ENCODE measurements at regions not wholly inside any gene's neighbourhood (a gene's known extent, or its start where the extent isn't known, plus 50 kb on each side); places are given as distances from the start of the nearest gene placed in this dataset.
A peak's percentile ranks its signal among the peaks of the same experiment; 100 is the strongest.

- H3K36me3 ChIP-seq (ENCODE audit: insufficient read depth, low read length) = no peaks in the 10 kb centered on the region
- no peaks in the 10 kb centered on the region for H3K27me3 ChIP-seq (ENCODE audit: insufficient read depth, low read length)
- peak overlapping the region; percentile 60 for H3K27ac ChIP-seq (ENCODE audit: low read depth, low read length)
- H3K4me1 ChIP-seq (ENCODE audit: control insufficient read depth, insufficient read depth, low read length, unreplicated experiment) = peaks cover 49% of the 10 kb centered on the region
- H3K79me2 ChIP-seq (ENCODE audit: control insufficient read depth, insufficient read depth, low read length, unreplicated experiment) = no peaks in the 10 kb centered on the region
- H2AFZ ChIP-seq (ENCODE audit: low read length, unreplicated experiment) = no peak overlapping the region
- peak overlapping the region; percentile 49 for H3K4me3 ChIP-seq (ENCODE audit: low read depth, low read length)
These were observed 95.7 kb upstream of the C3orf80 start for GRCh38 chr3:160129459-160130061.

- peak overlapping the region; percentile 60 for H3K27ac ChIP-seq (ENCODE audit: low read depth, low read length)
- H3K27me3 ChIP-seq (ENCODE audit: insufficient read depth, low read length) = no peaks in the 10 kb centered on the region
- no peak overlapping the region for H2AFZ ChIP-seq (ENCODE audit: low read length, unreplicated experiment)
- H3K36me3 ChIP-seq (ENCODE audit: insufficient read depth, low read length) = no peaks in the 10 kb centered on the region
- H3K79me2 ChIP-seq (ENCODE audit: control insufficient read depth, insufficient read depth, low read length, unreplicated experiment) = no peaks in the 10 kb centered on the region
- H3K4me3 ChIP-seq (ENCODE audit: low read depth, low read length) = no peak overlapping the region
- H3K4me1 ChIP-seq (ENCODE audit: control insufficient read depth, insufficient read depth, low read length, unreplicated experiment) = peaks cover 50% of the 10 kb centered on the region
These were observed 95.2 kb upstream of the C3orf80 start for GRCh38 chr3:160130071-160130470.

- Histone ChIP-seq H3K27me3 (ENCODE audit: insufficient read depth, low read length) (no peaks in the 10 kb centered on the region), H3K79me2 (ENCODE audit: control insufficient read depth, insufficient read depth, low read length, unreplicated experiment) (no peaks in the 10 kb centered on the region), H3K36me3 (ENCODE audit: insufficient read depth, low read length) (no peaks in the 10 kb centered on the region), H2AFZ (ENCODE audit: low read length, unreplicated experiment) (no peak overlapping the region), H3K4me3 (ENCODE audit: low read depth, low read length) (no peak overlapping the region), H3K4me1 (ENCODE audit: control insufficient read depth, insufficient read depth, low read length, unreplicated experiment) (peaks cover 50% of the 10 kb centered on the region), H3K27ac (ENCODE audit: low read depth, low read length) (peak overlapping the region; percentile 5)
These were observed 94.3 kb upstream of the C3orf80 start for GRCh38 chr3:160130950-160131349.

DNA sequence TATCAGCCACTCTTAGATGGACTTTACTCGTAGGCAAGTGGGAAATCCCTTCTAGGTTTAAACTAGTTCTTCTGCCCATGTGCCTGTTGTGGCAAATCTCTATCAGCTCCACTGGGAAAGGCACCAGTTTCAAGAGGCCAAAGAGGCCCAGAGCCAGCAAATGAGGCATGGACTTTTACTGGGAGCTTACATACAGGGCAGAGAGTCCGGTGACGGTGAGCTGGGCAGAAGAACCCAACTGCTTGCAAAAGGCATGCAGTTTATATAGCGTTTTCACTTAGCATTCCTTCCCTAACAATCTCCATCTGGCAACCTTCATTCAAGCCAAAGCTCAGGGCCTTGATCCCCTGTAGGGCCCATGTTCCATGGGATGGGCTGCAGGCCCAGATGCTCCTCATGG lies 93.0 kb upstream of the C3orf80 start:
- H3K27me3 ChIP-seq (ENCODE audit: insufficient read depth, low read length) = no peaks in the 10 kb centered on the region
- H3K27ac ChIP-seq (ENCODE audit: low read depth, low read length) = no peak overlapping the region
- H2AFZ ChIP-seq (ENCODE audit: low read length, unreplicated experiment) = no peak overlapping the region
- peaks cover 50% of the 10 kb centered on the region for H3K4me1 ChIP-seq (ENCODE audit: control insufficient read depth, insufficient read depth, low read length, unreplicated experiment)
- no peak overlapping the region for H3K4me3 ChIP-seq (ENCODE audit: low read depth, low read length)
- no peaks in the 10 kb centered on the region for H3K36me3 ChIP-seq (ENCODE audit: insufficient read depth, low read length)
- H3K79me2 ChIP-seq (ENCODE audit: control insufficient read depth, insufficient read depth, low read length, unreplicated experiment) = no peaks in the 10 kb centered on the region

DNA sequence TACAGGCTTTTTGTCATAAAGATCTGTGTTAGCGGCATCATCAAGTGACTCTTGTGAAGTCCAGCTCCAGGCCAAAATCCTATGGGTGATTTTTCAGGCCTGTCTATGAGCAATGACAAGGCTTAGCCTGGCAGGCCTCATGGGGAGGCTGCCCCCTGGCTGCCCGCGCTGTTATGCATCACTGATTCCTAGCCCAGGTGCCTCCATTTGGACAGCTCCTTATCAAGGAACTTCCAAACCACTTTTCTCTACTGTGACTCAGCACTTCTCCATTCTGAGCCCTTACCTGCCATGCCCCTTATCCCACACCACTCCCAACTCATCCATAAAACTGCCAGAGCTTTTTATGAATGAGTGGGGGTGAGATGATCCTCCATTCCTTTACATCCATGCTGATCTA lies 91.5 kb upstream of the C3orf80 start:
- peaks cover 44% of the 10 kb centered on the region for H3K4me1 ChIP-seq (ENCODE audit: control insufficient read depth, insufficient read depth, low read length, unreplicated experiment)
- H3K4me3 ChIP-seq (ENCODE audit: low read depth, low read length) = no peak overlapping the region
- H3K36me3 ChIP-seq (ENCODE audit: insufficient read depth, low read length) = no peaks in the 10 kb centered on the region
- H3K79me2 ChIP-seq (ENCODE audit: control insufficient read depth, insufficient read depth, low read length, unreplicated experiment) = no peaks in the 10 kb centered on the region
- no peak overlapping the region for H3K27ac ChIP-seq (ENCODE audit: low read depth, low read length)
- H2AFZ ChIP-seq (ENCODE audit: low read length, unreplicated experiment) = no peak overlapping the region
- H3K27me3 ChIP-seq (ENCODE audit: insufficient read depth, low read length) = no peaks in the 10 kb centered on the region

- H3K27me3 ChIP-seq (ENCODE audit: insufficient read depth, low read length) = no peaks in the 10 kb centered on the region
- peaks cover 38% of the 10 kb centered on the region for H3K4me1 ChIP-seq (ENCODE audit: control insufficient read depth, insufficient read depth, low read length, unreplicated experiment)
- H3K36me3 ChIP-seq (ENCODE audit: insufficient read depth, low read length) = no peaks in the 10 kb centered on the region
- no peak overlapping the region for H2AFZ ChIP-seq (ENCODE audit: low read length, unreplicated experiment)
- no peaks in the 10 kb centered on the region for H3K79me2 ChIP-seq (ENCODE audit: control insufficient read depth, insufficient read depth, low read length, unreplicated experiment)
- H3K27ac ChIP-seq (ENCODE audit: low read depth, low read length) = no peak overlapping the region
- no peak overlapping the region for H3K4me3 ChIP-seq (ENCODE audit: low read depth, low read length)
These were observed 90.8 kb upstream of the C3orf80 start for GRCh38 chr3:160134454-160134853.

DNA sequence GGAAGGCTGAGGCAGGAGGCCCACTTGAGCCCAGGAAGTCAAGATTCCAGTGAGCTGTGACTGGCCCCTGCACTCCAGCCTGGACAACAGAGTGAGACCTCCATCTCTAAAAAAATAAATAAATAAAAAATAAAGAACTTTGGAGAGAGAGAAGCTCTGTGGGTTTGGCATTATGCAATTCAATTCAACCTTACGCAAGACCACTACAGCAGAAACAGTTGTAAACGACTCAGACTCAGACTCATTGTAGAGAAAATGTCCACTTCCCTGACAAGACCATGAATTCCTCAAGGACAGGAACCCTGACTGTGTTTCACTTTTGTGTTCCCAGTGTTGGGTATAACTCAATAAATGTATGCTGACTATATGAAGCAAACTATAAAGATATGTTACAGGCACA lies 90.3 kb upstream of the C3orf80 start:
- no peak overlapping the region for H3K4me3 ChIP-seq (ENCODE audit: low read depth, low read length)
- H3K27ac ChIP-seq (ENCODE audit: low read depth, low read length) = peak overlapping the region; percentile 17; the same call in 1 of the 2 replicates
- peaks cover 34% of the 10 kb centered on the region for H3K4me1 ChIP-seq (ENCODE audit: control insufficient read depth, insufficient read depth, low read length, unreplicated experiment)
- H3K36me3 ChIP-seq (ENCODE audit: insufficient read depth, low read length) = no peaks in the 10 kb centered on the region
- H2AFZ ChIP-seq (ENCODE audit: low read length, unreplicated experiment) = peak overlapping the region; percentile 4
- no peaks in the 10 kb centered on the region for H3K79me2 ChIP-seq (ENCODE audit: control insufficient read depth, insufficient read depth, low read length, unreplicated experiment)
- no peaks in the 10 kb centered on the region for H3K27me3 ChIP-seq (ENCODE audit: insufficient read depth, low read length)

GRCh38 chr3:160135851-160136250 lies 89.4 kb upstream of the C3orf80 start:
- no peak overlapping the region for H3K4me3 ChIP-seq (ENCODE audit: low read depth, low read length)
- no peaks in the 10 kb centered on the region for H3K36me3 ChIP-seq (ENCODE audit: insufficient read depth, low read length)
- H2AFZ ChIP-seq (ENCODE audit: low read length, unreplicated experiment) = no peak overlapping the region
- peaks cover 25% of the 10 kb centered on the region for H3K4me1 ChIP-seq (ENCODE audit: control insufficient read depth, insufficient read depth, low read length, unreplicated experiment)
- H3K27ac ChIP-seq (ENCODE audit: low read depth, low read length) = no peak overlapping the region
- H3K79me2 ChIP-seq (ENCODE audit: control insufficient read depth, insufficient read depth, low read length, unreplicated experiment) = no peaks in the 10 kb centered on the region
- no peaks in the 10 kb centered on the region for H3K27me3 ChIP-seq (ENCODE audit: insufficient read depth, low read length)

DNA sequence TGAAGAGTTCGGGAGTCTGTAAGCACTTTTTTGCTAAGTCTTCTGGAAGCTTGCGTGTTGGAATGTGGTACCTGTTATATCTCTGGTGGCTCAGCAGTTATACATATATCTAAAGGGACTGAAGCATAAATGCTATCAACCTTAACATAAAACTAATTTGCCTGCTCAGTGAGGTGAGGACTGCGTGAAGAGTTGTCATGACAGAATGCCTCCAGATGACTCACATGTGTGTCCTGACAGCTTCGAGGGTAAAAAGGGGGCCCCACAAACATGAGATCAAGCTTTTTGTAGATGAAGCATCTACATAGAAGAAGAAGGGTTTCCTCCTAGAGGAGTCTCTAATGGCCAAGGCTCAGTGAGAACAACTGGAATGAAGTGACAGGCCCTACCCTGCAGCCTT lies 88.8 kb upstream of the C3orf80 start:
- Histone ChIP-seq H2AFZ (ENCODE audit: low read length, unreplicated experiment) (no peak overlapping the region), H3K27ac (ENCODE audit: low read depth, low read length) (no peak overlapping the region)

GRCh38 chr3:160139291-160139690 lies 85.9 kb upstream of the C3orf80 start:
- Histone ChIP-seq H3K27ac (ENCODE audit: low read depth, low read length) (no peak overlapping the region), H3K27me3 (ENCODE audit: insufficient read depth, low read length) (no peaks in the 10 kb centered on the region), H3K4me3 (ENCODE audit: low read depth, low read length) (no peak overlapping the region), H3K79me2 (ENCODE audit: control insufficient read depth, insufficient read depth, low read length, unreplicated experiment) (no peaks in the 10 kb centered on the region), H3K36me3 (ENCODE audit: insufficient read depth, low read length) (no peaks in the 10 kb centered on the region), H2AFZ (ENCODE audit: low read length, unreplicated experiment) (no peak overlapping the region), H3K4me1 (ENCODE audit: control insufficient read depth, insufficient read depth, low read length, unreplicated experiment) (peaks cover 17% of the 10 kb centered on the region)

More for the DNA sequence above, 88.8 kb upstream of the C3orf80 start:
- no peaks in the 10 kb centered on the region for H3K36me3 ChIP-seq (ENCODE audit: insufficient read depth, low read length)
- peaks cover 19% of the 10 kb centered on the region for H3K4me1 ChIP-seq (ENCODE audit: control insufficient read depth, insufficient read depth, low read length, unreplicated experiment)
- no peaks in the 10 kb centered on the region for H3K79me2 ChIP-seq (ENCODE audit: control insufficient read depth, insufficient read depth, low read length, unreplicated experiment)
- H3K4me3 ChIP-seq (ENCODE audit: low read depth, low read length) = no peak overlapping the region
- H3K27me3 ChIP-seq (ENCODE audit: insufficient read depth, low read length) = no peaks in the 10 kb centered on the region

GRCh38 chr3:160140756-160141155 lies 84.5 kb upstream of the C3orf80 start:
- Histone ChIP-seq H3K79me2 (ENCODE audit: control insufficient read depth, insufficient read depth, low read length, unreplicated experiment) (no peaks in the 10 kb centered on the region), H3K27me3 (ENCODE audit: insufficient read depth, low read length) (no peaks in the 10 kb centered on the region), H3K4me3 (ENCODE audit: low read depth, low read length) (no peak overlapping the region), H3K27ac (ENCODE audit: low read depth, low read length) (no peak overlapping the region), H3K4me1 (ENCODE audit: control insufficient read depth, insufficient read depth, low read length, unreplicated experiment) (peaks cover 4% of the 10 kb centered on the region), H3K36me3 (ENCODE audit: insufficient read depth, low read length) (no peaks in the 10 kb centered on the region), H2AFZ (ENCODE audit: low read length, unreplicated experiment) (no peak overlapping the region)

All from ACC112 (cell line).